ENCODE measurements at regions not wholly inside any gene's neighbourhood (a gene's known extent, or its start where the extent isn't known, plus 50 kb on each side); places are given as distances from the start of the nearest gene placed in this dataset.

DNA sequence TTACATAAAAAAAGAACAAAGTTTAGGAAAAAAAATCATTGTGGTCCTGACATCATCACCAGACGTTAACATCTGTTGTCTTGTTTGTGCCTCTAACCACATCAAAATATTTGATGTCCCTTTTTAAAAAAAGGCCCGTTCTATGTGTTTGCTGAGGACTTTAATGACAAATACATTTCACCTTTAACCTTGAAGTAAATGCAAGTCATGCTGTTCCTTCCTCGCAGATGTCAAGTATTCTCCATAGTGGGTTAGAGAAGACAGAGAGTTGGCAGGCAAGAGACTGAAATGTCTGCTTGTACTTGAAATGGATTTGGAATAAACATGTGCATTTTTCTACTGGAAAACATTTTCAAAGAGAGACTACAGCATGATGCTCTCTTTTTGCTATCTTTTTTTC is 134.9 kb downstream of the FGF9 start:
- H3K27me3 ChIP-seq (ENCODE audit: insufficient read depth, low read length): no peaks in the 10 kb centered on the region
- H3K4me1 Mint-ChIP-seq: no peaks in the 10 kb centered on the region
- no peaks in the 10 kb centered on the region for H3K79me1 ChIP-seq (ENCODE audit: insufficient read depth, low read depth, low read length, poor library complexity, severe bottlenecking)
- no peaks in the 10 kb centered on the region for H3K36me3 Mint-ChIP-seq (ENCODE audit: insufficient read depth in 1 of 3, low read depth in 3 of 3)
- H3K18ac ChIP-seq (ENCODE audit: insufficient read length, low read depth, low read length): no peak overlapping the region
- no peak overlapping the region for H4K8ac ChIP-seq (replicated peaks; ENCODE audit: insufficient read length, low read depth, low read length)
- no peaks in the 10 kb centered on the region for H3K79me2 ChIP-seq (ENCODE audit: insufficient read depth, low read length)
- no peak overlapping the region for H2BK15ac ChIP-seq (ENCODE audit: low read depth, low read length)
- H4K20me1 ChIP-seq (ENCODE audit: control insufficient read depth, insufficient read depth, insufficient read length): no peaks in the 10 kb centered on the region
- H2BK120ac ChIP-seq (ENCODE audit: low read depth, low read length, poor library complexity, severe bottlenecking): no peak overlapping the region
- no peaks in the 10 kb centered on the region for H3K9me3 ChIP-seq (ENCODE audit: control insufficient read depth, low read depth, low read length)
- WGBS (ENCODE audit: extremely low coverage, insufficient read length, low lambda C conversion rate): no CpG with 5 or more reads among the region's 3 CpGs
- no peak overlapping the region for H2BK5ac ChIP-seq (ENCODE audit: insufficient read length, low read length)
- no peak overlapping the region for H2AK5ac ChIP-seq (ENCODE audit: insufficient read length, low read length)
- H3K9ac ChIP-seq (ENCODE audit: extremely low read depth, insufficient read length, low read length): no peak overlapping the region
- no peak overlapping the region for H4K5ac ChIP-seq (ENCODE audit: insufficient read length, low read depth, low read length)
- no peak overlapping the region for H3K56ac ChIP-seq (ENCODE audit: insufficient read length, low read depth, low read length)
- H3K4me1 ChIP-seq (ENCODE audit: insufficient read depth, low read length): no peaks in the 10 kb centered on the region
- no peaks in the 10 kb centered on the region; a peak in 2 of 5 replicates for H3K9me3 Mint-ChIP-seq
- no peaks in the 10 kb centered on the region for H3K23me2 ChIP-seq (ENCODE audit: insufficient read length, low read depth, low read length, poor library complexity, severe bottlenecking)
- H3K14ac ChIP-seq (ENCODE audit: insufficient read depth, low read length): no peak overlapping the region
- H3K27ac Mint-ChIP-seq: no peak overlapping the region
- no peak overlapping the region for H3K27ac ChIP-seq (ENCODE audit: insufficient read length, low read depth, low read length)
- TF ChIP-seq, protein P1, sequence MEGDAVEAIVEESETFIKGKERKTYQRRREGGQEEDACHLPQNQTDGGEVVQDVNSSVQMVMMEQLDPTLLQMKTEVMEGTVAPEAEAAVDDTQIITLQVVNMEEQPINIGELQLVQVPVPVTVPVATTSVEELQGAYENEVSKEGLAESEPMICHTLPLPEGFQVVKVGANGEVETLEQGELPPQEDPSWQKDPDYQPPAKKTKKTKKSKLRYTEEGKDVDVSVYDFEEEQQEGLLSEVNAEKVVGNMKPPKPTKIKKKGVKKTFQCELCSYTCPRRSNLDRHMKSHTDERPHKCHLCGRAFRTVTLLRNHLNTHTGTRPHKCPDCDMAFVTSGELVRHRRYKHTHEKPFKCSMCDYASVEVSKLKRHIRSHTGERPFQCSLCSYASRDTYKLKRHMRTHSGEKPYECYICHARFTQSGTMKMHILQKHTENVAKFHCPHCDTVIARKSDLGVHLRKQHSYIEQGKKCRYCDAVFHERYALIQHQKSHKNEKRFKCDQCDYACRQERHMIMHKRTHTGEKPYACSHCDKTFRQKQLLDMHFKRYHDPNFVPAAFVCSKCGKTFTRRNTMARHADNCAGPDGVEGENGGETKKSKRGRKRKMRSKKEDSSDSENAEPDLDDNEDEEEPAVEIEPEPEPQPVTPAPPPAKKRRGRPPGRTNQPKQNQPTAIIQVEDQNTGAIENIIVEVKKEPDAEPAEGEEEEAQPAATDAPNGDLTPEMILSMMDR (conservative IDR thresholded peaks at IDR 0.05): no peak
- no peak overlapping the region for H3T11ph ChIP-seq (ENCODE audit: low read length)
- H3K23ac ChIP-seq (ENCODE audit: insufficient read length, low read depth, low read length): no peak overlapping the region
- H4K91ac ChIP-seq (ENCODE audit: insufficient read length, low read depth, low read length): no peak overlapping the region
- no peak for DNase-seq
- H3K27me3 Mint-ChIP-seq (ENCODE audit: low read depth): peaks cover 1% of the 10 kb centered on the region; the same call in 1 of the 2 replicates
- H2AFZ ChIP-seq (ENCODE audit: low read length): no peak overlapping the region
- no peak overlapping the region for H3K4me2 ChIP-seq (ENCODE audit: insufficient read depth, insufficient read length, low read length)
- no peak overlapping the region for H2BK20ac ChIP-seq (ENCODE audit: low read depth, low read length, poor library complexity, severe bottlenecking)
- no peak overlapping the region for H3K4me3 Mint-ChIP-seq
- no peak overlapping the region for H3K4ac ChIP-seq (ENCODE audit: low read depth, low read length)
- H2BK12ac ChIP-seq (ENCODE audit: insufficient read length, low read depth, low read length): no peak overlapping the region
